ENCODE measurements at regions not wholly inside any gene's neighbourhood (a gene's known extent, or its start where the extent isn't known, plus 50 kb on each side); places are given as distances from the start of the nearest gene placed in this dataset.

GRCh38 chr11:27187075-27187847 lies 146.6 kb downstream of the BBOX1 start (continued):
- TF ChIP-seq REST (IDR thresholded peaks at IDR 0.05; ENCODE audit: low read depth), result no peak
- no peak for TF ChIP-seq EZH2 (IDR thresholded peaks at IDR 0.05)
- TF ChIP-seq SRF (IDR thresholded peaks at IDR 0.05; ENCODE audit: low read depth), result no peak
- TF ChIP-seq CEBPB (IDR thresholded peaks at IDR 0.05; ENCODE audit: low read depth), result no peak
- TF ChIP-seq CBX3 (IDR thresholded peaks at IDR 0.05; ENCODE audit: low read depth), result no peak
- TF ChIP-seq ZFX (IDR thresholded peaks at IDR 0.05), result no peak

- no peak for DNase-seq (ENCODE audit: low read depth, low spot score)
These were observed 146.0 kb downstream of the BBOX1 start for GRCh38 chr11:27186580-27186979.

More at GRCh38 chr11:27186580-27186979, 146.0 kb downstream of the BBOX1 start:
- no peaks in the 10 kb centered on the region for H3K79me2 ChIP-seq (ENCODE audit: insufficient read depth, low read length)
- H3K27ac ChIP-seq (ENCODE audit: low read depth, low read length), result no peak overlapping the region
- ChIA-PET CTCF (interaction anchor here (3.2 kb wide), 1 partner anchor 299 kb away, joined by 18 read pairs; no protein-coding TSS in a partner anchor), POLR2A (no interaction called here), RAD21 (ENCODE audit: low non-redundant PET in 1 of 2, low total read pairs in 2 of 2, uncharacterized antibody in 2 of 2, unreplicated experiment in 2 of 2) (no interaction called here)
- no peak for ATAC-seq
- intact Hi-C loops (cut with micrococcal nuclease), result no loop called here
- TF ChIP-seq CBX3 (IDR thresholded peaks at IDR 0.05; ENCODE audit: low read depth) (no peak), ZFX (IDR thresholded peaks at IDR 0.05) (no peak), POLR2AphosphoS5 (IDR thresholded peaks at IDR 0.05; ENCODE audit: low read depth, low read length) (no peak), REST (IDR thresholded peaks at IDR 0.05; ENCODE audit: low read depth) (no peak), MAX (IDR thresholded peaks at IDR 0.05) (no peak), EZH2phosphoT487 (IDR thresholded peaks at IDR 0.05; ENCODE audit: borderline replicate concordance) (no peak), ATF3 (IDR thresholded peaks at IDR 0.05) (no peak), JUND (IDR thresholded peaks at IDR 0.05) (no peak), EZH2 (IDR thresholded peaks at IDR 0.05) (no peak), TCF7L2 (IDR thresholded peaks at IDR 0.05; ENCODE audit: borderline replicate concordance, extremely low read depth, insufficient read depth, insufficient read length) (no peak), ZNF274 (IDR thresholded peaks at IDR 0.05; ENCODE audit: low read depth, low read length) (no peak), FOSL1 (IDR thresholded peaks at IDR 0.05; ENCODE audit: low read depth) (no peak), SP1 (IDR thresholded peaks at IDR 0.05; ENCODE audit: low read depth) (no peak), ELF1 (IDR thresholded peaks at IDR 0.05; ENCODE audit: borderline replicate concordance, low read depth) (no peak)
- no peak overlapping the region for H3K9ac ChIP-seq (ENCODE audit: low read length)
- no peaks in the 10 kb centered on the region for H4K20me1 ChIP-seq (ENCODE audit: insufficient read depth)
- H2AFZ ChIP-seq (ENCODE audit: low read depth, low read length, poor library complexity, severe bottlenecking), result no peak overlapping the region
- H3K4me2 ChIP-seq (ENCODE audit: low read length), result no peak overlapping the region
- H3K9me2 ChIP-seq (ENCODE audit: insufficient read depth), result no peaks in the 10 kb centered on the region
- no peak overlapping the region for H3K4me3 ChIP-seq (replicated peaks in 1 of 2; ENCODE audit: low read depth in 1 of 2, low read length in 2 of 2)
- H3K36me3 ChIP-seq (ENCODE audit: control insufficient read depth in 1 of 2, insufficient read depth in 2 of 2, low read length in 2 of 2), result no peaks in the 10 kb centered on the region
- H3K4me1 ChIP-seq (ENCODE audit: control insufficient read depth in 1 of 2, insufficient read depth in 2 of 2, low read length in 2 of 2), result no peaks in the 10 kb centered on the region
- no TSS peak for BruUV-seq (replicated peaks)
- H3K9me3 ChIP-seq (ENCODE audit: control insufficient read depth in 1 of 2, insufficient read depth in 1 of 2, low read depth in 1 of 2, low read length in 2 of 2), result no peaks in the 10 kb centered on the region
- H3K27me3 ChIP-seq (ENCODE audit: insufficient read depth, low read length), result peaks cover 13% of the 10 kb centered on the region

All from HCT116 (cell line).